A673 (cell line): ENCODE measurements at regions not wholly inside any gene's neighbourhood (a gene's known extent, or its start where the extent isn't known, plus 50 kb on each side); places are given as distances from the start of the nearest gene placed in this dataset.

Source experiments
- CTCF ChIP-seq: fragments of 300-800, 200-600 bp; sonication (generic); conservative IDR thresholded peaks from 2 replicates; pipeline ENCODE4 v1.5.1; 2017; ENCODE audit warnings: low read depth, mild to moderate bottlenecking, antibody characterized with exemption, low read length, moderate library complexity, mixed read lengths
- EZH2 ChIP-seq: fragments of 200-600 bp; sonication (generic); IDR thresholded peaks from 2 replicates; pipeline ENCODE4 v1.6.1; 2017; ENCODE audit warnings: borderline replicate concordance, low read depth, mild to moderate bottlenecking, mixed read lengths, antibody characterized with exemption, low read length; ENCODE audit not compliant: poor library complexity, severe bottlenecking

- TF ChIP-seq CTCF (no peak), EZH2 (no peak)
Observed at GRCh38 chr1:217315346-217315745, 315.5 kb downstream of the GPATCH2 start.
